ENCODE measurements at regions not wholly inside any gene's neighbourhood (a gene's known extent, or its start where the extent isn't known, plus 50 kb on each side); places are given as distances from the start of the nearest gene placed in this dataset.

DNA sequence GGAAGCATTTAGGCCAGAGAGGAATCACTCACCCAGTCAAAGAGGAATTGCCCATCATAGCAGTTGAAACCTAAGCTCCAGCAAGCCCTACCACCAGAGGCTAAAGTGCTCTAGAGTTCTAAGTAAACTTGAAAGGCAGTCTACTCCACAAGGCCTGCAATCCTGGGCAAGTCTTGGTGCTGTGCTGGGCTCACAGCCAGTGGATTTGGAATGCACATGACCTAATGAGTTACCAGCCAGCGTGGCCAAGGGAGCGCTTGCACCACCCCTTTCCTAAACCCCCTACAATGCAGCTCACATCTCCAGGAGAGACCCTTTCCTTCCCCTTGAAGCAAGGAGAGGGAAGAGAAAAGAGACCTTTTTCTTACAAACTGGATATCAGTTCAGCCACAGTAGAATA, 445.7 kb downstream of the GASK1B start:
- in situ Hi-C loops (cut with MboI; ENCODE audit: low sequenced_read_pairs in 4 of 4) = no loop called here
- Histone ChIP-seq H3K36me3 (no peaks in the 10 kb centered on the region), H3K9me3 (no peaks in the 10 kb centered on the region), H3K4me3 (no peak overlapping the region), H3K27ac (no peak overlapping the region), H3K27me3 (no peaks in the 10 kb centered on the region), H3K4me1 (no peaks in the 10 kb centered on the region)
- DNase-seq (no peak), ATAC-seq (no peak)
- intact Hi-C loops (cut with DNase I; ENCODE audit: low total_unique reads) = no loop called here
- TF ChIP-seq POLR2A (IDR thresholded peaks at IDR 0.05) = no peak
- TF ChIP-seq, protein P1, sequence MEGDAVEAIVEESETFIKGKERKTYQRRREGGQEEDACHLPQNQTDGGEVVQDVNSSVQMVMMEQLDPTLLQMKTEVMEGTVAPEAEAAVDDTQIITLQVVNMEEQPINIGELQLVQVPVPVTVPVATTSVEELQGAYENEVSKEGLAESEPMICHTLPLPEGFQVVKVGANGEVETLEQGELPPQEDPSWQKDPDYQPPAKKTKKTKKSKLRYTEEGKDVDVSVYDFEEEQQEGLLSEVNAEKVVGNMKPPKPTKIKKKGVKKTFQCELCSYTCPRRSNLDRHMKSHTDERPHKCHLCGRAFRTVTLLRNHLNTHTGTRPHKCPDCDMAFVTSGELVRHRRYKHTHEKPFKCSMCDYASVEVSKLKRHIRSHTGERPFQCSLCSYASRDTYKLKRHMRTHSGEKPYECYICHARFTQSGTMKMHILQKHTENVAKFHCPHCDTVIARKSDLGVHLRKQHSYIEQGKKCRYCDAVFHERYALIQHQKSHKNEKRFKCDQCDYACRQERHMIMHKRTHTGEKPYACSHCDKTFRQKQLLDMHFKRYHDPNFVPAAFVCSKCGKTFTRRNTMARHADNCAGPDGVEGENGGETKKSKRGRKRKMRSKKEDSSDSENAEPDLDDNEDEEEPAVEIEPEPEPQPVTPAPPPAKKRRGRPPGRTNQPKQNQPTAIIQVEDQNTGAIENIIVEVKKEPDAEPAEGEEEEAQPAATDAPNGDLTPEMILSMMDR (IDR thresholded peaks at IDR 0.05 in 4 of 5, conservative IDR thresholded peaks at IDR 0.05 in 1 of 5) = no peak

DNA sequence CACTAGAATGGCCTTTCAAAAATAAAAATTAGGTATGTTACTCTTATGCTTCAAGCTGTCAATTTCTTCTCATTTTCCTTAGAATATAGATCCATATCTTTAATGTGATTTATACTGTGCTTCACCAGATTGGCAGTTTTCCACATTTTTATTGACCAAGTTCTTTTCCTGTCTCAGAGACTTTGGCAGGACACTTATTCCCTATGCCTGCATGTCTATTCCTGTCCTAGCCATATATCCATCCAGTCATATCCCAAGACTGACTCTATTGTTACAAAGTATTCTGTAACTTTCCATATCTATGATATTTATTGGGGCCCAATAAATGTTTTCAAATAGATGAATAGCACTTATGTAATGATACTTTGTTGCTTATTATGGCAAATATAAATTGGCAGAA, 450.7 kb downstream of the GASK1B start:
- intact Hi-C loops (cut with DNase I; ENCODE audit: low total_unique reads) (no loop called here), in situ Hi-C loops (cut with MboI; ENCODE audit: low sequenced_read_pairs in 4 of 4) (no loop called here)
- Histone ChIP-seq H3K4me3 (no peak overlapping the region), H3K4me1 (no peaks in the 10 kb centered on the region), H3K27me3 (no peaks in the 10 kb centered on the region), H3K27ac (no peak overlapping the region), H3K9me3 (no peaks in the 10 kb centered on the region), H3K36me3 (no peaks in the 10 kb centered on the region)
- ATAC-seq (no peak), DNase-seq (no peak)
- no peak for TF ChIP-seq POLR2A (IDR thresholded peaks at IDR 0.05)
- TF ChIP-seq, protein P1 (IDR thresholded peaks at IDR 0.05 in 4 of 5, conservative IDR thresholded peaks at IDR 0.05 in 1 of 5) = no peak

DNA sequence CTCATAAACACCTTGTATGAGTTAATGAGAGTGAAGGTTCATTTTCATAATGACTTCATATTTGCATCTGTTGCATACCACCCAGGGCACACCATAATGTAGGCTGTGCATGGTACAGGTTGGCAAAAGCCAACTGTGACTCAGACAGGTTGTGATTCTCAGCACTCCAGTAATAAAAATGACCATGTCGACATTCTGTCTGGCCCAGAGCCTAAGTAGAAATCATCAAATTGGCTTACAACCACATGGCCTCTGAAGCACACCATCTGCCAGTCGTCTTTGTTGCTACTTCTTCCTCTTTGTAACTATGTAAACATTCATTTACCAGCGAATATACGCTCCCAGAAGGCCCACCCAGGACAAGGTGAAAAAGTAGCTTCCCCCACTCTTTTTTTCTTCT, 459.5 kb downstream of the GASK1B start:
- Histone ChIP-seq H3K4me3 (no peak overlapping the region), H3K27ac (no peak overlapping the region), H3K27me3 (no peaks in the 10 kb centered on the region), H3K4me1 (no peaks in the 10 kb centered on the region), H3K9me3 (no peaks in the 10 kb centered on the region), H3K36me3 (no peaks in the 10 kb centered on the region)
- in situ Hi-C loops (cut with MboI; ENCODE audit: low sequenced_read_pairs in 4 of 4) = no loop called here
- ATAC-seq = no peak
- no peak for DNase-seq
- TF ChIP-seq POLR2A (IDR thresholded peaks at IDR 0.05) = no peak
- TF ChIP-seq, protein P1 (IDR thresholded peaks at IDR 0.05 in 4 of 5, conservative IDR thresholded peaks at IDR 0.05 in 1 of 5) = no peak
- intact Hi-C loops (cut with DNase I; ENCODE audit: low total_unique reads) = no loop called here

DNA sequence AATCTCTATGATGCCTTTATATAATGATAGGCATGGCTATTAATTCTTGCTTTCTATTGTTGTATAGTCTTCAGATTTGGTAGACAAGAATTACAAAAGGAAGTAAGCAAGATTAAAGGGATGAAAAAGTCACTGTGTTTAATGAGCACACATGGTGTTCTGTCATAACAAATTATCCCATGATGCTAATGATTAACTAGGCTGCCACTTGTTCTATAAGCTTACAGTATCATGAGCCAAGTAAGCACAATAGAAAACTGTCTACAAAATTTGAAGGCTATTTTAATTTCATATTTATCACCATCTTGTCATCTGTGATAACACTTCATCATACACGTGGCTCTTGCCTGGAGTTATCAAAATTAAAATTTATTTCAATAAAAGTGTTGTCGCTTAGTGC, 466.7 kb downstream of the GASK1B start:
- ATAC-seq = no peak
- in situ Hi-C loops (cut with MboI; ENCODE audit: low sequenced_read_pairs in 4 of 4) = no loop called here
- TF ChIP-seq, protein P1 (IDR thresholded peaks at IDR 0.05 in 4 of 5, conservative IDR thresholded peaks at IDR 0.05 in 1 of 5) = no peak
- TF ChIP-seq POLR2A (IDR thresholded peaks at IDR 0.05) = no peak
- intact Hi-C loops (cut with DNase I; ENCODE audit: low total_unique reads) = no loop called here
- Histone ChIP-seq H3K4me1 (no peaks in the 10 kb centered on the region), H3K27me3 (no peaks in the 10 kb centered on the region), H3K4me3 (no peak overlapping the region), H3K27ac (no peak overlapping the region), H3K36me3 (no peaks in the 10 kb centered on the region), H3K9me3 (no peaks in the 10 kb centered on the region)
- DNase-seq = no peak

GRCh38 chr4:157702831-157703230, 470.0 kb downstream of the GASK1B start:
- Histone ChIP-seq H3K27ac (no peak overlapping the region), H3K4me3 (no peak overlapping the region), H3K9me3 (no peaks in the 10 kb centered on the region), H3K27me3 (no peaks in the 10 kb centered on the region), H3K4me1 (peaks cover 0 to 9% of the 10 kb centered on the region in 2 donors), H3K36me3 (no peaks in the 10 kb centered on the region)
- no peak for TF ChIP-seq POLR2A (IDR thresholded peaks at IDR 0.05)
- TF ChIP-seq, protein P1 (IDR thresholded peaks at IDR 0.05 in 4 of 5, conservative IDR thresholded peaks at IDR 0.05 in 1 of 5) = no peak
- no peak for DNase-seq
- intact Hi-C loops (cut with DNase I; ENCODE audit: low total_unique reads) = no loop called here
- in situ Hi-C loops (cut with MboI; ENCODE audit: low sequenced_read_pairs in 4 of 4) = no loop called here
- no peak for ATAC-seq
